Stimulated activated CD8-positive, alpha-beta memory T cell treated with anti-CD3 and anti-CD28 coated beads, Interleukin-2, amount 100 ng/mL, for 1 hour (primary cell): ENCODE measurements at regions not wholly inside any gene's neighbourhood (a gene's known extent, or its start where the extent isn't known, plus 50 kb on each side); places are given as distances from the start of the nearest gene placed in this dataset.
"Not testable (repeated sequence)": the region's sequence is repeated elsewhere in the genome, so short reads cannot be mapped to it uniquely, and the experiment has no call there.

Experiments
- DNase-seq, 2 donors: peaks; one replicate each; pipeline ENCODE4 v3.0.0-alpha.2; 2020; ENCODE audit warnings: low read depth in 2 of 2

- DNase-seq, result no peak
Measured at GRCh38 chr15:89028036-89028435, 60.2 kb upstream of the ABHD2 start.

- no peak for DNase-seq
Measured at GRCh38 chr15:89030311-89030710, 57.9 kb upstream of the ABHD2 start.

- not testable (repeated sequence) for DNase-seq
Measured at GRCh38 chr15:89031637-89032285, 56.5 kb upstream of the ABHD2 start.

GRCh38 chr15:89034305-89034704, 54.0 kb upstream of the ABHD2 start:
- no peak for DNase-seq

- DNase-seq, result no peak
Measured at GRCh38 chr15:89035150-89035549, 53.1 kb upstream of the ABHD2 start.

GRCh38 chr15:89035658-89036057, 52.6 kb upstream of the ABHD2 start:
- no peak for DNase-seq

- DNase-seq, result no peak
Measured at GRCh38 chr15:89038146-89038545, 50.1 kb upstream of the ABHD2 start.
